KOPT-K1 (cell line): ENCODE measurements at regions not wholly inside any gene's neighbourhood (a gene's known extent, or its start where the extent isn't known, plus 50 kb on each side); places are given as distances from the start of the nearest gene placed in this dataset.
"Not testable (repeated sequence)": the region's sequence is repeated elsewhere in the genome, so short reads cannot be mapped to it uniquely, and the experiment has no call there.

Source experiments
- H3K27ac ChIP-seq: fragments of 200-600 bp; sonication (generic); 2 replicates; pipeline ENCODE4 v1.5.1; 2016; ENCODE audit warnings: antibody characterized with exemption, mild to moderate bottlenecking, low read depth, low read length; ENCODE audit not compliant: poor library complexity, severe bottlenecking
- H3K36me3 ChIP-seq: fragments of 200-600 bp; sonication (generic); 2 replicates; pipeline ENCODE4 v1.5.1; 2017; ENCODE audit warnings: antibody characterized with exemption, mild to moderate bottlenecking, low read length, moderate library complexity; ENCODE audit not compliant: insufficient read depth
- H3K9me3 ChIP-seq: fragments of 200-600 bp; sonication (generic); 2 replicates; pipeline ENCODE4 v1.5.1; 2017; ENCODE audit warnings: antibody characterized with exemption, low read length, mild to moderate bottlenecking; ENCODE audit not compliant: insufficient read depth, poor library complexity, severe bottlenecking

- not testable (repeated sequence) for H3K27ac ChIP-seq, H3K36me3 ChIP-seq, H3K9me3 ChIP-seq
Measured at GRCh38 chr6:23853566-23854133, 272.4 kb upstream of the NRSN1 start.

- H3K9me3 ChIP-seq, H3K36me3 ChIP-seq, H3K27ac ChIP-seq: not testable (repeated sequence)
Measured at GRCh38 chr6:23854154-23854553, 271.9 kb upstream of the NRSN1 start.

- no peaks in the 10 kb centered on the region for H3K36me3 ChIP-seq
- no peak overlapping the region for H3K27ac ChIP-seq
- peaks cover 4% of the 10 kb centered on the region for H3K9me3 ChIP-seq
Measured at GRCh38 chr6:23855497-23856116, 270.4 kb upstream of the NRSN1 start.

GRCh38 chr6:23870496-23870895 is 255.5 kb upstream of the NRSN1 start:
- H3K36me3 ChIP-seq: no peaks in the 10 kb centered on the region
- H3K9me3 ChIP-seq: no peaks in the 10 kb centered on the region
- H3K27ac ChIP-seq: no peak overlapping the region

GRCh38 chr6:23873161-23873560 is 252.9 kb upstream of the NRSN1 start:
- Histone ChIP-seq H3K9me3 (no peaks in the 10 kb centered on the region), H3K36me3 (no peaks in the 10 kb centered on the region), H3K27ac (no peak overlapping the region)

GRCh38 chr6:23875006-23875405 is 251.0 kb upstream of the NRSN1 start:
- no peak overlapping the region for H3K27ac ChIP-seq
- no peaks in the 10 kb centered on the region for H3K36me3 ChIP-seq
- no peaks in the 10 kb centered on the region for H3K9me3 ChIP-seq

- no peaks in the 10 kb centered on the region for H3K9me3 ChIP-seq
- H3K36me3 ChIP-seq: no peaks in the 10 kb centered on the region
- no peak overlapping the region for H3K27ac ChIP-seq
Measured at GRCh38 chr6:23879816-23880215, 246.2 kb upstream of the NRSN1 start.

- Histone ChIP-seq H3K27ac (no peak overlapping the region), H3K36me3 (no peaks in the 10 kb centered on the region), H3K9me3 (no peaks in the 10 kb centered on the region)
Measured at GRCh38 chr6:23890543-23891227, 235.3 kb upstream of the NRSN1 start.

GRCh38 chr6:23905133-23905815 is 220.7 kb upstream of the NRSN1 start:
- Histone ChIP-seq H3K27ac (no peak overlapping the region), H3K36me3 (no peaks in the 10 kb centered on the region), H3K9me3 (no peaks in the 10 kb centered on the region)

GRCh38 chr6:23910420-23910819 is 215.6 kb upstream of the NRSN1 start:
- Histone ChIP-seq H3K27ac (no peak overlapping the region), H3K9me3 (no peaks in the 10 kb centered on the region), H3K36me3 (no peaks in the 10 kb centered on the region)

- Histone ChIP-seq H3K36me3 (no peaks in the 10 kb centered on the region), H3K27ac (no peak overlapping the region), H3K9me3 (no peaks in the 10 kb centered on the region)
Measured at GRCh38 chr6:23927935-23928334, 198.1 kb upstream of the NRSN1 start.

GRCh38 chr6:23929201-23929600 is 196.8 kb upstream of the NRSN1 start:
- H3K36me3 ChIP-seq: no peaks in the 10 kb centered on the region
- no peak overlapping the region for H3K27ac ChIP-seq
- no peaks in the 10 kb centered on the region for H3K9me3 ChIP-seq

GRCh38 chr6:23940466-23940865 is 185.5 kb upstream of the NRSN1 start:
- Histone ChIP-seq H3K9me3 (no peaks in the 10 kb centered on the region), H3K27ac (no peak overlapping the region), H3K36me3 (no peaks in the 10 kb centered on the region)

GRCh38 chr6:23951691-23952090 is 174.3 kb upstream of the NRSN1 start:
- Histone ChIP-seq H3K36me3 (no peaks in the 10 kb centered on the region), H3K27ac (no peak overlapping the region), H3K9me3 (no peaks in the 10 kb centered on the region)

- no peaks in the 10 kb centered on the region for H3K9me3 ChIP-seq
- H3K36me3 ChIP-seq: no peaks in the 10 kb centered on the region
- no peak overlapping the region for H3K27ac ChIP-seq
Measured at GRCh38 chr6:23952245-23952644, 173.8 kb upstream of the NRSN1 start.
